Daoy (cell line): ENCODE measurements at regions not wholly inside any gene's neighbourhood (a gene's known extent, or its start where the extent isn't known, plus 50 kb on each side); places are given as distances from the start of the nearest gene placed in this dataset.

Experiments used
- DNase-seq: peaks from one replicate; pipeline ENCODE4 v3.0.0-alpha.2; 2015; ENCODE audit warnings: low read depth

- DNase-seq = no peak
These were observed 1032.8 kb upstream of the RAG2 start for GRCh38 chr11:37630866-37631265.

- no peak for DNase-seq
These were observed 1025.7 kb upstream of the RAG2 start for GRCh38 chr11:37623778-37624177.

GRCh38 chr11:37621662-37622061 is 1023.6 kb upstream of the RAG2 start:
- no peak for DNase-seq

- DNase-seq = no peak
These were observed 1018.3 kb upstream of the RAG2 start for GRCh38 chr11:37616291-37616690.

- DNase-seq = no peak
These were observed 1015.0 kb upstream of the RAG2 start for GRCh38 chr11:37613031-37613430.

GRCh38 chr11:37612146-37612545 is 1014.1 kb upstream of the RAG2 start:
- no peak for DNase-seq

- DNase-seq = no peak
These were observed 1007.2 kb upstream of the RAG2 start for GRCh38 chr11:37605229-37605628.

GRCh38 chr11:37598381-37598780 is 1000.3 kb upstream of the RAG2 start:
- no peak for DNase-seq

- no peak for DNase-seq
These were observed 999.7 kb upstream of the RAG2 start for GRCh38 chr11:37597776-37598175.

GRCh38 chr11:37595845-37596244 is 997.8 kb upstream of the RAG2 start:
- DNase-seq = no peak

GRCh38 chr11:37574361-37574760 is 976.3 kb upstream of the RAG2 start:
- no peak for DNase-seq

- no peak for DNase-seq
These were observed 974.6 kb upstream of the RAG2 start for GRCh38 chr11:37572491-37573171.

- no peak for DNase-seq
These were observed 973.2 kb upstream of the RAG2 start for GRCh38 chr11:37571246-37571645.

- no peak for DNase-seq
These were observed 963.0 kb upstream of the RAG2 start for GRCh38 chr11:37560991-37561390.

GRCh38 chr11:37560346-37560745 is 962.3 kb upstream of the RAG2 start:
- DNase-seq = no peak

GRCh38 chr11:37558619-37559210 is 960.7 kb upstream of the RAG2 start:
- DNase-seq = no peak

- DNase-seq = no peak
These were observed 960.0 kb upstream of the RAG2 start for GRCh38 chr11:37557990-37558389.

- no peak for DNase-seq
These were observed 954.2 kb upstream of the RAG2 start for GRCh38 chr11:37552284-37552683.

GRCh38 chr11:37544491-37544890 is 946.5 kb upstream of the RAG2 start:
- DNase-seq = no peak

- no peak for DNase-seq
These were observed 935.8 kb upstream of the RAG2 start for GRCh38 chr11:37533830-37534229.

GRCh38 chr11:37533087-37533486 is 935.1 kb upstream of the RAG2 start:
- DNase-seq = no peak

GRCh38 chr11:37532271-37532670 is 934.2 kb upstream of the RAG2 start:
- DNase-seq = no peak

- no peak for DNase-seq
These were observed 929.5 kb upstream of the RAG2 start for GRCh38 chr11:37527545-37527944.

- DNase-seq = no peak
These were observed 927.3 kb upstream of the RAG2 start for GRCh38 chr11:37525336-37525735.
